ENCODE measurements at regions not wholly inside any gene's neighbourhood (a gene's known extent, or its start where the extent isn't known, plus 50 kb on each side); places are given as distances from the start of the nearest gene placed in this dataset.

DNA sequence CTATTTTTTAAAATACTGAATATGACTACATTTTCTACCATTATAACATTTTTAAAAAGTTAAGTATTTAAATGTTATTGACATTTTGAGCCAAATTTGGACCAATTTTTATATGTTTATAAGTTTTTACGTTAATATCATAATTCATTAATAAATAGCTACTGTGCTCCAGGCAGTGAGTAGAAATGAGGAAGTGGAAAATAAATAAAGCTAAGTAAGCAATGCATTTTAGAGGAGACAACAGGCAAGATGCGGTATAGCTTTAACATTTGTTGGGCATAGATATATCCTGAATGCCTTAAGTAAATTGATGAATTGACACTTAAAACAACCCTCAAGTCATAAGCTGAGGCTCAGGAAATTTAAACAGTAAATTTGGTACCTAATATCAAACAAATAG lies 474.8 kb downstream of the PCDH10 start:
- no peak overlapping the region for H3K4me3 Mint-ChIP-seq
- DNase-seq, result no peak
- Histone ChIP-seq H3K9ac (ENCODE audit: extremely low read depth, insufficient read length, low read length) (no peak overlapping the region), H4K20me1 (ENCODE audit: control insufficient read depth, insufficient read depth, insufficient read length) (no peaks in the 10 kb centered on the region), H2BK12ac (ENCODE audit: insufficient read length, low read depth, low read length) (no peak overlapping the region), H3K4me1 (ENCODE audit: insufficient read depth, low read length) (no peaks in the 10 kb centered on the region; the same call in 1 of the 2 replicates), H3K56ac (ENCODE audit: insufficient read length, low read depth, low read length) (no peak overlapping the region), H3K27ac (ENCODE audit: insufficient read length, low read depth, low read length) (no peak overlapping the region), H3T11ph (ENCODE audit: low read length) (no peak overlapping the region), H2AK5ac (ENCODE audit: insufficient read length, low read length) (no peak overlapping the region), H3K23me2 (ENCODE audit: insufficient read length, low read depth, low read length, poor library complexity, severe bottlenecking) (no peaks in the 10 kb centered on the region), H2AFZ (ENCODE audit: low read length) (no peak overlapping the region), H4K5ac (ENCODE audit: insufficient read length, low read depth, low read length) (no peak overlapping the region), H3K4me2 (ENCODE audit: insufficient read depth, insufficient read length, low read length) (no peak overlapping the region), H3K79me2 (ENCODE audit: insufficient read depth, low read length) (no peaks in the 10 kb centered on the region), H2BK120ac (ENCODE audit: low read depth, low read length, poor library complexity, severe bottlenecking) (no peak overlapping the region), H3K27me3 (ENCODE audit: insufficient read depth, low read length) (no peaks in the 10 kb centered on the region), H3K4ac (ENCODE audit: low read depth, low read length) (no peak overlapping the region), H2BK20ac (ENCODE audit: low read depth, low read length, poor library complexity, severe bottlenecking) (no peak overlapping the region), H4K8ac (replicated peaks; ENCODE audit: insufficient read length, low read depth, low read length) (no peak overlapping the region), H2BK5ac (ENCODE audit: insufficient read length, low read length) (no peak overlapping the region), H3K9me3 (ENCODE audit: control insufficient read depth, low read depth, low read length) (no peaks in the 10 kb centered on the region), H3K18ac (ENCODE audit: insufficient read length, low read depth, low read length) (no peak overlapping the region), H2BK15ac (ENCODE audit: low read depth, low read length) (no peak overlapping the region), H3K23ac (ENCODE audit: insufficient read length, low read depth, low read length) (no peak overlapping the region), H3K79me1 (ENCODE audit: insufficient read depth, low read depth, low read length, poor library complexity, severe bottlenecking) (no peaks in the 10 kb centered on the region), H3K14ac (ENCODE audit: insufficient read depth, low read length) (no peak overlapping the region), H4K91ac (ENCODE audit: insufficient read length, low read depth, low read length) (no peak overlapping the region)
- peaks cover 0 to 3% (median 0%) of the 10 kb centered on the region in 3 experiments; a peak in 2 of 7 replicates for H3K36me3 Mint-ChIP-seq (ENCODE audit: insufficient read depth in 1 of 3, low read depth in 3 of 3)
- H3K27me3 Mint-ChIP-seq (ENCODE audit: low read depth), result no peaks in the 10 kb centered on the region
- H3K9me3 Mint-ChIP-seq, result peaks cover 0 to 3% of the 10 kb centered on the region in 2 experiments; a peak in 3 of 5 replicates
- H3K27ac Mint-ChIP-seq, result no peak overlapping the region; a peak in 1 of 7 replicates
- WGBS (ENCODE audit: extremely low coverage, insufficient read length, low lambda C conversion rate), result no CpG with 5 or more reads among the region's 2 CpGs
- peaks cover 12 to 22% of the 10 kb centered on the region in 2 experiments for H3K4me1 Mint-ChIP-seq
- TF ChIP-seq, protein P1, sequence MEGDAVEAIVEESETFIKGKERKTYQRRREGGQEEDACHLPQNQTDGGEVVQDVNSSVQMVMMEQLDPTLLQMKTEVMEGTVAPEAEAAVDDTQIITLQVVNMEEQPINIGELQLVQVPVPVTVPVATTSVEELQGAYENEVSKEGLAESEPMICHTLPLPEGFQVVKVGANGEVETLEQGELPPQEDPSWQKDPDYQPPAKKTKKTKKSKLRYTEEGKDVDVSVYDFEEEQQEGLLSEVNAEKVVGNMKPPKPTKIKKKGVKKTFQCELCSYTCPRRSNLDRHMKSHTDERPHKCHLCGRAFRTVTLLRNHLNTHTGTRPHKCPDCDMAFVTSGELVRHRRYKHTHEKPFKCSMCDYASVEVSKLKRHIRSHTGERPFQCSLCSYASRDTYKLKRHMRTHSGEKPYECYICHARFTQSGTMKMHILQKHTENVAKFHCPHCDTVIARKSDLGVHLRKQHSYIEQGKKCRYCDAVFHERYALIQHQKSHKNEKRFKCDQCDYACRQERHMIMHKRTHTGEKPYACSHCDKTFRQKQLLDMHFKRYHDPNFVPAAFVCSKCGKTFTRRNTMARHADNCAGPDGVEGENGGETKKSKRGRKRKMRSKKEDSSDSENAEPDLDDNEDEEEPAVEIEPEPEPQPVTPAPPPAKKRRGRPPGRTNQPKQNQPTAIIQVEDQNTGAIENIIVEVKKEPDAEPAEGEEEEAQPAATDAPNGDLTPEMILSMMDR (conservative IDR thresholded peaks at IDR 0.05), result no peak

Data from H9 (cell line).